Right ventricle myocardium superior (tissue), 1 donor: ENCODE measurements at regions not wholly inside any gene's neighbourhood (a gene's known extent, or its start where the extent isn't known, plus 50 kb on each side); places are given as distances from the start of the nearest gene placed in this dataset.

ENCODE experiments used
- ATAC-seq: fragments of 200-7000 bp; cut with Tn5 transposase; one replicate; pipeline ENCODE4 v1.9.1; 2020; ENCODE audit warnings: mild to moderate bottlenecking; ENCODE audit not compliant: poor library complexity
- DNase-seq: peaks from one replicate; pipeline ENCODE4 v3.0.0-alpha.2; 2020
- intact Hi-C: fragments of 100-400 bp; cut with DNase I; formaldehyde crosslinking; loops from one replicate; pipeline ENCODE4 v1.11.2; 2022
- donor health status: DM: no; HTN: yes; CAD: no; lungs with severe emphysema.

DNA sequence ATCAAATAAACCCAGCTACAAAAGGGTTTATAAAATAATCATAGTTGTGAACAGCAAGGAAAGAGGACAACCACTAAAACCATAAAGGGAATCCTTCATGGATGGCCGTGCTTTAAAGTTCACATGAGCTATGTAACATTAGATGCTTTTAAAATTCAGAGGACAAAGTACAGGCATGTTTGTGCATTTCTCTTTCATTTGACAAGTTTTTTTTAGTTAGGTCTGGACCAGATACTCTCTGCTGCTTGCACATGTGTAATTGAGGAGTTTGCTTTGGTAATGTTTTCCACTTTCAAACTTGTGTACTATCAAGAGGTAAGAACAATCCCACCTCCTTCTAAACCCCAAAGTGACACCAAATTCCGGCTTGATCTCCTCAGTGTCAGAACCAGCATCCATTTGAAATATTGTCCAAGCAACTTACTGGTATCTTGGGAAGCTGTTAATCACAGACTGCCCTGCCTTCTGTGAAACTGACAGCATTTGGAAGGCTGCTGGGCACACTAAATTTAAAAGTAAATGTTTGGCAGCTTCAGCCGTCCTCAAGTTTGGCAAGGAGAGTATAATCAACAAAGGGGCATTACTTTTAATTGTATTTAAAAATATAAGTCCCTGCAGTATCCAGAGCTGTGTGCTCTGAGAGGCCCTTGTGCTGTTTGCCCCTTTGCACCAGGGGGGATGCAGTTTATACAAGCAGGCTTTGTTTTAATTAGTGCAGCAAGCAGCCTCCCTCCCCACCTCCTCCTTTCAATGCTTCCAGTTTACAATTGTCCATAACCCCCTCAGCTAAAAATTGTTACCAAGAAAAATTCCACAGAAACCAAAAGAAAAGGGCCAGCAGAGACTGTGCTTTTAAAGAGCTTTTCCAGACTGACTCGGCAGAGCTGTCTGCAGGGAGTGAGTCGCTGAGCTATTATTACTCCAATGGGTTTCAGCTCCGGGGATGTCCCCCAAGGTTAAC is 328.3 kb upstream of the MPDZ start:
- ATAC-seq (peak; percentile 86), DNase-seq (no peak)
- intact Hi-C loops: no loop called here

DNA sequence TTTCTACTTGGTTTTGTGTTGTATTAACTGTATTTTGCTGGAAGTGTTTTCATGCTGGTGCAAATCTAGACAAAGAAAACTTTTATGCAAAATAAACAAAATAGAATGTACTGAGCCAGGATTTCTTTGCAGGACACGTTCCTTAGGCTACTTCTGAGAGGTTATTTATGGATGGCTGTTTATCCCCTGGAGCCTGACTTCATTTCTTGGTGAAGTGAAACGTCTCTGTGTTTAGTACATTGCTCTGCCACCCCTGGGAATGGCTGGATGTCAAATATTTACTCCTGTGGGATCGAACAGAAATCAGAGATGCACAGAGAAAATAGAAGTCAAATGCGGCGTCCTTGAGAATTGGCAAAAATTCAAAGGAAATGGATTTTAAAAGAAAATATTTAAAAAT is 327.1 kb upstream of the MPDZ start:
- intact Hi-C loops: no loop called here
- DNase-seq (no peak), ATAC-seq (peak; percentile 56)

DNA sequence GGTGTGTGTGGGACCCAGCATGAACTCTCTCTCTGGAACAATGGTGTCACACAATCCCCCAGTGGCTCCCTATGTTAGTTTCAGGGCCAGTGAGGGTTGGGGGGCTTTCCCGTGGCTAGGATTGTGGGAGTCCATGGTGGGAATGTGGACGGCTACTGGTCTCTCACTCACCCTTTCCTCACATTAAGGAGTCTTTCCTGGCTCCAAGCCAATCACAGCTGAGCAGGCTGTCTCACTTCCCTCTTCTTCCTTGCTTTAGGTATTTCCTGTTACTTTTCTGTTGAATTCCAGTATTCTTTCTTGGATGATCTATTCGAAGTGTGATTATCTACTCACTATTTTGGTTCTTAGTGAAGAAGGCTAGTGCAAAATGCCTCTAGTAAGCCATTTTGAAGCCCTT is 324.4 kb upstream of the MPDZ start:
- ATAC-seq: no peak
- intact Hi-C loops: no loop called here
- DNase-seq: no peak

DNA sequence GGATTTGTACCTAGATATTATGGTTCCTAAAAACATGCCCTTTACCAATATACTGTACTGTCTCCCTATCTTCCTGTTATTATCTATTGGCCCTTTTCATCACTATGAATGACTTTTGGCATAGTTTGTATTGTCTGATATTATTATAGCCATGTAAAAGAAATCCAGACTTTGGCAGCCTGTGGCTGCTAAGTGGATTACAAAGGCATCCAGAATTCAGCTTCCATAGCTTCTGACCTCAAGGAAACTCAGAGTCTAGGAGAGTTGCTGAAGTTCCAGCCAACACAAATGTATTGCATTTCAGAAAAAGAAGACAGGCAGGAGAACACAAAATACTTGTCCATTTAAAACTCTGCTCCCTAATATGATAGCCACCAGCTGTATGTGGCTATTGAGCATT is 319.2 kb upstream of the MPDZ start:
- intact Hi-C loops: no loop called here
- ATAC-seq: peak; percentile 86

DNA sequence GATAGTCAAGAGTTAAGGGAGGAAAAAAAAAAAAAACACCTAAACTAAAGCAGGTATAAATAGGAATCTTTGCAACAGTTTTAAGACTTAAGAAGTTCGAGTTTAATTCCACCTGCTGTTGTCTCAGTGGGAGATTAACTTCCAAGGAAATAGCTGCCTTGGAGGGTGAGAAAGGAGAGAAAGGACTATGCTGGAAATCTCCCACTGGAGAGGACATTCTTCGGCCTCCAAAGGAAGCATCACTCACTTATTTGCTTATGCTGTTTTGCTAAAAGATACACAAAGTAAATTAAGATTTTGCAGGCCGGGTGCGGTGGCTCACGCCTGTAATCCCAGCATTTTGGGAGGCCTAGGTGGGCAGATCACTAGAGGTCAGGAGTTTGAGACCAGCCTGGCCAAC is 317.9 kb upstream of the MPDZ start:
- DNase-seq: no peak
- no peak for ATAC-seq
- intact Hi-C loops: no loop called here

More for the DNA sequence above, 319.2 kb upstream of the MPDZ start:
- no peak for DNase-seq

DNA sequence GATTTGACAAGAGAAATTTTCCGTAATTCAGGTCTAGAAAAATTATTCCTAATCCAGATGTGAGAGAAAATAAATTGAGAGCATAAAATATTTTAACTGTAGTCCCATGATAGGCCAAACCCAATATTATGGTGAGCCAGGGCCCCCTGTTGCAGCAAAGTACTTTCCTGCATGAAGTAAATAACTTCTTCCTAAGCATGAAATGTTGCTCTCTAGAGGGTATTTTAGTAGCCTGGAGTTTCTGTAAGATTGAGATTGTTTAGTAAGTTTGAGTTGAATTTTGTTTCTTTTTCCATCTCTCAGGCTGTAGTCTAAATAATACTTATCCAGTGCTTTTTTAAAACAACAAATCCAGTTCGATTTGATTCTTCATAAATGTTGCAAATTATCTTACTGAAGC is 317.5 kb upstream of the MPDZ start:
- no peak for DNase-seq
- intact Hi-C loops: no loop called here
- ATAC-seq: no peak

DNA sequence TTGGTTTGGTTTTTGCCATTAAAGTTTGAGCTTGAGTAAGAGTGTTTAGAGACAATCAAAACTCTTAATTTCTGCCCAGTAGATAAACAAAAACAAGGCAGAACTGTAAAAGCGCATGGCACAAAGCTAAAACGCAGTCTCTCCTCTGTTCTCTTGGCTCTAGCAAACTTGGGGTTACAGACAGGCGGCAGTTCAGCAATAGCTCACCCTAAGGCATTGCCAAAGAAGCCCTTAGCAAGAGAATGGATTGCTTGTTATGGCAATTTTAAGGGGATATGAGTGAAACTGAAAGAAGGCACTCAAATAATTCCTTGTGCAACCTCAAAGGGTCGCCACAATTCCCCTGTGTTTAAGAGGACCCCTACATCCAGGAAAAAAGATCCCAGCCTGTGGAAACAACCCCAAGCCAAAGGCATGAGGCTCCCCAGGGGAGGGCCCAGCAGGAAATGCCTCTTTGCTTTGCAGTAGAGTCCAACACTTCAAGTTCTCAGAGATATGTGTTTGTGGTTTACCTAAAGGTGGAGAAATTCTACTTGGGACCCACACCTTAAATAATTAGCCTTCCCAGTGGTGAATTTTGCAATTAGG is 317.0 kb upstream of the MPDZ start:
- no peak for ATAC-seq
- intact Hi-C loops: no loop called here

DNA sequence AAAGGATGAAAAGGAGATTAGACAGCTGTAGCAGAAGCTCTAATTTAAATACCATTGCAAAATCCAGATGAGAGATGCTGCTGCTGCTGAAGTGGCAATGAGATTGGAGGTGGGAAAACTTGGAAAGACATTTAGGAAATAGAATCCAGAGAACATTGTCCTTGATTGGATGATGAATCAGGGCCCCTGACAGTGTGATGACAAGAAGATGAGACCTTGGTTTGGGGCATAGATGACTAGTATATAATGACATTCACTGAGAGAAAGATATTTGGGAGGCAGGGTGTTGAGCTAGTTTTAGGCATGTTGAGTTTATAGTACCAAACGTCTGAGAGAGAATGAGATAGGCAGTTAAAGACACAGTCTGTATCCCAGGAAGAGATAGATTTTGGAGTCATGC is 311.5 kb upstream of the MPDZ start:
- no peak for DNase-seq
- ATAC-seq: no peak
- intact Hi-C loops: no loop called here

More for the DNA sequence above, 317.0 kb upstream of the MPDZ start:
- DNase-seq: no peak

DNA sequence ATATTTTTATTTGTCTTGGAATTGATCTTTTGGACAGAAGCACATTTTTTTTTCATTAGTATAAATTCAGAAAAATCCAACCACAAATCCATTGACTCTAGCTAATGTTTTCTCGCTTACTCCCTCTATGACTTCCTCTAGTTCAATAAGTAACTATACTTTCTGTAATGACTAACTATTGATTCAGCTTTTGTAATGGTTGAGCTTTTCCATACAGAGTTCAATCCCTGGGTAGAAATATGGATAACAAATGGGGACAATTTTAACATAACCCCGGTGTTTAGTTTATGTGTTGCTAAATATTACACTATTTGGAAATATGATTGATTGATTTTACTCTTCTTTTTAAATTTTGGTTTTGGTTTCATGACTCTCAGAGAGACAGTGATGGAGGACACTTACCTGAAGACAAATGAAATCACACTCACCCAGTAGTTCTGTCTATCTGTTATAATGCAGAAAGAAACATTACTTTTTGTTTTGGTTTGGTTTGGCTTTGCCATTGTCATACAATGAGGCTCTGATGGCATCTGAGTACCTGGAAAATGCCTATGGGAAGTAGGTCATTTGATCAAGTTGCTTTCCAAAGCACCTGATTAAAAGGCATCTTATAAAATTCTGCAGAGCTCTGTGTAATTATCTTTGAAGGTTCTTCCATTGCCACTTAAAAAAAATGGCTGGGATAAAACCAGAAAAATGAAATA is 309.7 kb upstream of the MPDZ start:
- DNase-seq (no peak), ATAC-seq (no peak)
- intact Hi-C loops: no loop called here

DNA sequence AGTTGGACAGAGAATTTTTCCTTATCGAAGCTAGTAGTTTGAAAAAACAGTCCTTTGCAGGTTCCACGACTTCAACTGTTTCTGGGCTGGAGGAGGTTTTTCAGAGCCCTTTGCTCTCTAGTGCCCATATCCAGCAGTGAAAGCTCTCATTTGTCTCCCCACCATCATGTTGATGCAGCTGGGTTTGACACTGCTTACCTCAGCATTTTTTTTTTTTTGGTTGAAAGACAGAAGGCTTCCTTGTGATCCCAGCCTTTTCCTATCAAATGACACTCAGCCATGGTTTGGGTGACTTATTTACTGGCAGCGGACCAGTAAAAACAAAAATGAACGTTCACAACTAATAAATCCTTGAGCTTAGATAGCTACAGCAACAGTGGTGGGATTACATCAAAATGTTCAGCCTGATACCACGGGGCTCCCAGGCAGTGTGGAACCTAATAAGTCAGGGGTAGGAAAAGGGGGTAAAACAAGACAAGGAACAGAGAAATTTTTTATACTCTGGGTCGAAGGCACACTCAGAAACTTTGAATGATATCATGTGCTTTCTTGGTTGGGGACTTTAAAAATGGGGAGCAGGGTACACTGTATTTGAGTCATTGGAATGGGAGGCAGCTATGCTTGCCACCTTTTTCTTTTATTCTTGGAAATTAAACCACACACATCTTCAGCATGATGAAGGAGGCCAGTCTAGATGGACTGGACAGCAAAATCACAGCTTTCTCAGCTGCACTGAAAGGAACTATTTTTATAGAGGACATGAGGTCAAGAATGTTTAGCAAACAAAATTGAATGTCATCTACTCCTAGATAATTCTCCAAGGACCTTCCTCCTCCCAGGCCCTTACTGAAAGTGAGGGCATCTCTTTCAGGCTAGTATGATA is 308.9 kb upstream of the MPDZ start:
- intact Hi-C loops: no loop called here
- peak; percentile 75 for ATAC-seq
- DNase-seq: no peak

DNA sequence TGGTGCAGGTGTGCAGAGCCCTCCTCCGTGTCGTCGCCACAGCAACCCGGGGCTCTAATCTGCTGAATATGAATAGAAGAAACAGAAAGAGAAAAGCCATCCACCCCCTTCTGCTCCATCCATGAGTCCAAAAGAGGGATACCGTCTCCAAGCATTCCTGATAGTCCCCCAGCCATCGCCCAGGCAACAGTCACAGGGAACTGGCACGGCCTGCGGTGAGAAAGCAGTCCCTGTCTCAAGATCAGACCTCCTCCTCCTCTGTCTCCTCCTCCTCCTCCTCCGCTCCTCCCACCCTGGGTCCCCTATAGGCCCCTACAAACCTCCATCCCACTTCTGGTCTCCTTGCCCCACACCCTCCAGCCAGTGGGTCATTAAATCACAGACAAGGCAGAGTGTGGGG is 308.1 kb upstream of the MPDZ start:
- intact Hi-C loops: no loop called here
- no peak for DNase-seq
- no peak for ATAC-seq

DNA sequence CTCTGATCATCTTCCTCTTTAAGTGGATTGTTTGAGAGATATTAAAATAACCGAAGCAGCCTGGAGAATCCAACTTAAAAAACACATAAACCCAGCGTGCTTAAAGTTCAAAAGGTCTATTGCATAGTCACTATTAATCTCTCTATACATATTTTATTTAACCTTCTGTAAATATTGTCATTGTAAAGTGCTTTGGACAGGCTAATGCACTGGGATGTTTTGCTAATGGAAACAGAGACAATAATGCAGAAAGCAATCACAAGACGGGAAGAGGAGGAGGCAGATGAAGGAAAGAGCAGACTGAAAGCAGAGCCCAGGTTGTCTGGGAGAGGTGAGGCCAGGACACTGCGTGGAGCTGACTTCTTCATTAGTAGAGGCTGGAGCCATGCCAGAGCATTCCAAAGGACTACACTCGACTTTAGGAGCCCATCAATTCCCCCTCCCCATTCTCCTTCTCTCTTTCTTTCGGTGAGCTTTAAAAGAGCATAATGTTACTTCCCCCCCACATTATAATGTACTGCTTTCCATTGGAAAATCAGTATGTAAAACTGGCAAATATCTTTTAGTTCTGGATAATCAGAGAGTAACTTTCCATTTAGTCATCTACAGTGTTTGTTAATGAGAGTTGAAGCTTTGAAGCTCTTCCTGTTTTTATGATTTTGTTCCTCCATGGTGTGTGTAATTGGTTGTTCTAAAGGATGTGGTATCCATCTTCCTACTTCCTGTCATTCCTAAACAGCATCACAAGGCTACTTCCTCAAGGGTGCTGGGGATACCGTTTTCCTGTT is 307.3 kb upstream of the MPDZ start:
- ATAC-seq: no peak
- DNase-seq: no peak
- intact Hi-C loops: no loop called here

DNA sequence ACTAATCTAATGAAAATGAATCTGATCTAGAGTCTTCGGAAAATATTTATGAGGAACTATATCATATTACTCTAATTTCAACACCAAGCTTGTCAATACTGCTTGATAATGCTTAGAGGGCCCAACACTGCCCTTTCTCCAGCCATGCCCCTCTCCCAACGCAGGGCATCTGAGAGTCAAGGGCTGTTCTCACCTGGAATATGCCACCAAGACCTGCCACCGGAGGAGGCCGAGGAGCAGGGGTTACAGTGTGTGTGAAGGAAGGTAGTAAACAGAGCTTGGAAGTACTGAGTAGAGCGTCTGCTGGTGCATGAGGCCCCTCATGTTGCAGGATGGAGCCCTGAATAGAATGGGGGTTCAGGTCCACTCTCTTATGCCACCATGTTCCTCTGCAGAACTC is 301.3 kb upstream of the MPDZ start:
- no peak for DNase-seq
- no peak for ATAC-seq
- intact Hi-C loops: no loop called here

DNA sequence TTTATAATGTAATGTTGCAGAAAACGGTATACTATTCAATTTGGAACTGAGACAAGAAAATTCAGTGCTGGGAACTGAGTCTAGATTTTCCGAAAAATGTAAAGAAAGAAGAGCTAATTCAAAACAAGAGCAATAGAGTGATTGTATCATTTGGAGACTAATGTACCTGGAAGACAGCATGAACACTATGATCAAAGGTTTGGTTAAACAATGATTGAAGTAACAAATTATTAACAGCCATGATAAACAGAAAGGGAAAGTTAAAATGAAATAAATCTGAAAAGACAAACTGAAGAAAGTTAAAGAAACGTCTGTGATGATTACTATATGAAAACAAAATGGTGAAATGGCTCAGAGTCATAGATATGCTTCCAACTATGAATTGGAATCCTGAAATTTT is 300.6 kb upstream of the MPDZ start:
- DNase-seq: no peak
- intact Hi-C loops: no loop called here
- ATAC-seq: no peak

DNA sequence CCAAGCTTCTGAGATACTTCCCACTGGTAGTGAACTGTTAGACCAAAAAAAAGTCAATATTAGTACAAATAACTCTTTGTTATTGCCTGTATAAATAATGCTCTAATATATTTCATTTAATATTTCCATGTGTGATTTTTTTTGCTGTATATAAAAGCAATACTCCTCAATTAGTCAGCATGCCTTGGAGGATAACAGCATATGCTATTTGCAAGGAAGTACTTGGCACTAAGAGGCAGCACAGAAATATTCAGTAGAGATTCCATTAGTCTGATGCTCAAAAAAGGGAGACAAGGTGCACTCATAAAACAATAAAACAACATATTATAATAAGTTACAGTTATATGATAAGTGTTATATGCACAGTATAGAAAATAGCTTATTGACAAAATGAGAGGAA is 296.6 kb upstream of the MPDZ start:
- no peak for ATAC-seq
- no peak for DNase-seq
- intact Hi-C loops: no loop called here

DNA sequence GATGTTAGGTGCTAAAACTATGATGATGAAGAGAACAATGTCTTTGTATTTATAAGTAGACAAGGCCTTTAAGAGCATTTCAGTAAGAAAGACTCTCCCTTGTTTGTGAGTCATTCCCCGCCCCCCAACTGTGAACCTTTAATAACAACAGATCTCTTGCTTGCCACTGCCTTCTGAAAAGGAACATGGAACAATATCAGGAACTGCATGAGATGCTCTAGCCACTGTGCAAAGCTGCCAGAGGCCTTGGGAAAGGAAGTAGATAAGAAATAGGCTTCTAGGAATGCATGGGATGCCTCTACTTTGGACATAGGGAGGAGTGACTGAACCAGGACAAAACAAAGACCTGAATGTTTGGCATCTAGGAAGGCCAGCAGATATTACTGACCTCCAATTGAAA is 296.1 kb upstream of the MPDZ start:
- ATAC-seq: peak; percentile 44
- no peak for DNase-seq
- intact Hi-C loops: no loop called here

DNA sequence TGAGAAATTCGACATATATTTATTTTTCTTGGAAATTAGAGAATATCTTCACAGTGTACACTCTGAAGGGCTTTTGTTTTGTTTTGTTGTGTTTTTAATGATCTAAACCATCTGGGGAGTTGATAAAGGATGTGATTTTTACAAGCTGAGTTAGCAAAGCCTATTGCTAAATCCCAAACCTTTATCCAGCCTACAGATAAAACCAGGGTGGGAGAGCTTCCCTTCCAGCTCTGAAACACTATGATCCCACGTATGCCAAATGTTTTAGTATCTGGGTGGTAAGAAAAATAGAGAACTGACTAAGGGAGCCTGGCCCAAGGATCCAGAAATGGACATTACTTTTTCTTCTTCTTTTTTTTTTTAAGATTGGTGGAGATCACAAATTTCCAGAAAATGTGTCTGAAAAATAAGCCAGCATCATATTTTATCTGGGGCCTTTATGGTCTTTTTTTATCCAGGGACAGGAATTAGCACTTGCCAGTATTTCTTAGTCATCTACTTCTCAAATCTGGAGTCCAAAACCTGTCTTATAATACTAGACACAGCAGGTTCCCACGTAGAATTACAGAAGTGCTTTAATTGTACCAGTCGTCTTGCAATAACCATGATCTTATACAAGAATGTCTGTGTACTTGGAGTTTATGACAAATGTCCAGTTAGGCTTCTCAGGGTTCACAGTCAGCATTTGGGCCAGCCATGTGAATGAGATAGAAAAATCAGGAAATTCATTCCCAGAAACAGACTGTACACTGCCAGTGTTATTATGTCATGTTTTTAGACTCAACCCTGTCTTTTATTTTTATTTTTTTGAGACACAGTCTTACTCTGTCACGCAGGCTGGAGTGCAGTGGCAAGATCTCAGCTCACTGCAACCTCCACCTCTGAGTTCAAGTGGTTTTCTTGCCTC is 290.8 kb upstream of the MPDZ start:
- no peak for DNase-seq
- intact Hi-C loops: no loop called here

More for the DNA sequence above, 290.8 kb upstream of the MPDZ start:
- peak; percentile 67 for ATAC-seq
